Neural progenitor cell (in vitro differentiated cells): ENCODE measurements at regions not wholly inside any gene's neighbourhood (a gene's known extent, or its start where the extent isn't known, plus 50 kb on each side); places are given as distances from the start of the nearest gene placed in this dataset.

ENCODE experiments used
- DNase-seq: peaks from one replicate; pipeline ENCODE4 v3.0.0-alpha.2; 2016; ENCODE audit warnings: low spot score
- H2AFZ ChIP-seq: fragments of 200-600 bp; sonication (generic); replicated peaks from 2 replicates; pipeline ENCODE4 v1.6.1; 2016; ENCODE audit warnings: antibody characterized with exemption
- H3F3A ChIP-seq: fragments of 200-600 bp; sonication (generic); 2 replicates; pipeline ENCODE4 v1.6.1; 2016; ENCODE audit warnings: antibody characterized with exemption, low read depth
- H3K27ac ChIP-seq: fragments of 200-600 bp; sonication (generic); 2 replicates; pipeline ENCODE4 v1.5.1; 2016; ENCODE audit warnings: mild to moderate bottlenecking
- H3K27me3 ChIP-seq: fragments of 200-600 bp; sonication (generic); 2 replicates; pipeline ENCODE4 v1.6.1; 2016; ENCODE audit warnings: mild to moderate bottlenecking, moderate library complexity
- H3K36me3 ChIP-seq: fragments of 200-600 bp; sonication (generic); 2 replicates; pipeline ENCODE4 v1.5.1; 2016
- H3K4me1 ChIP-seq: fragments of 200-600 bp; sonication (generic); 2 replicates; pipeline ENCODE4 v1.6.1; 2016; ENCODE audit warnings: mixed run types
- H3K4me2 ChIP-seq: fragments of 200-600 bp; sonication (generic); 2 replicates; pipeline ENCODE4 v1.6.1; 2016
- H3K4me3 ChIP-seq: fragments of 200-600 bp; sonication (generic); 2 replicates; pipeline ENCODE4 v1.5.1; 2016
- H3K79me2 ChIP-seq: fragments of 200-600 bp; sonication (generic); 2 replicates; pipeline ENCODE4 v1.6.1; 2016; ENCODE audit warnings: low read depth
- H3K9ac ChIP-seq: fragments of 200-600 bp; sonication (generic); 2 replicates; pipeline ENCODE4 v1.6.1; 2016
- H3K9me3 ChIP-seq: fragments of 200-600 bp; sonication (generic); 2 replicates; pipeline ENCODE4 v1.5.1; 2016; ENCODE audit warnings: low read depth
- H4K20me1 ChIP-seq: fragments of 200-600 bp; sonication (generic); 2 replicates; pipeline ENCODE4 v1.6.1; 2016; ENCODE audit warnings: low read depth
- H3K27ac Mint-ChIP-seq: 3 replicates; pipeline ENCODE4 v1.8.0; 2021; ENCODE audit warnings: mixed read lengths
- H3K27me3 Mint-ChIP-seq: 2 replicates; pipeline ENCODE4 v1.8.0; 2022; ENCODE audit warnings: low read depth, mild to moderate bottlenecking, inconsistent platforms, moderate library complexity, mixed read lengths; ENCODE audit not compliant: insufficient read depth
- H3K36me3 Mint-ChIP-seq: 3 replicates; pipeline ENCODE4 v1.8.0; 2021; ENCODE audit warnings: mixed read lengths
- H3K4me1 Mint-ChIP-seq: 3 replicates; pipeline ENCODE4 v1.8.0; 2021; ENCODE audit warnings: mixed read lengths
- H3K4me3 Mint-ChIP-seq: 3 replicates; pipeline ENCODE4 v1.8.0; 2021; ENCODE audit warnings: mild to moderate bottlenecking, moderate library complexity, mixed read lengths
- H3K9me3 Mint-ChIP-seq: 3 replicates; pipeline ENCODE4 v1.8.0; 2020; ENCODE audit warnings: mixed read lengths
- EZH2 ChIP-seq: fragments of 200-600 bp; sonication (generic); IDR thresholded peaks from 2 replicates; pipeline ENCODE4 v1.6.1; 2017; ENCODE audit warnings: antibody characterized with exemption, mild to moderate bottlenecking, moderate library complexity
- EZH2phosphoT487 ChIP-seq: fragments of 200-600 bp; sonication (generic); IDR thresholded peaks from 2 replicates; pipeline ENCODE4 v1.6.1; 2017; ENCODE audit warnings: antibody characterized with exemption
- TF ChIP-seq, protein P1 (sequence below): fragments of 200-600 bp; sonication (generic); IDR thresholded peaks from 2 replicates; pipeline ENCODE4 v1.5.1; 2017; ENCODE audit warnings: antibody characterized with exemption, mild to moderate bottlenecking

DNA sequence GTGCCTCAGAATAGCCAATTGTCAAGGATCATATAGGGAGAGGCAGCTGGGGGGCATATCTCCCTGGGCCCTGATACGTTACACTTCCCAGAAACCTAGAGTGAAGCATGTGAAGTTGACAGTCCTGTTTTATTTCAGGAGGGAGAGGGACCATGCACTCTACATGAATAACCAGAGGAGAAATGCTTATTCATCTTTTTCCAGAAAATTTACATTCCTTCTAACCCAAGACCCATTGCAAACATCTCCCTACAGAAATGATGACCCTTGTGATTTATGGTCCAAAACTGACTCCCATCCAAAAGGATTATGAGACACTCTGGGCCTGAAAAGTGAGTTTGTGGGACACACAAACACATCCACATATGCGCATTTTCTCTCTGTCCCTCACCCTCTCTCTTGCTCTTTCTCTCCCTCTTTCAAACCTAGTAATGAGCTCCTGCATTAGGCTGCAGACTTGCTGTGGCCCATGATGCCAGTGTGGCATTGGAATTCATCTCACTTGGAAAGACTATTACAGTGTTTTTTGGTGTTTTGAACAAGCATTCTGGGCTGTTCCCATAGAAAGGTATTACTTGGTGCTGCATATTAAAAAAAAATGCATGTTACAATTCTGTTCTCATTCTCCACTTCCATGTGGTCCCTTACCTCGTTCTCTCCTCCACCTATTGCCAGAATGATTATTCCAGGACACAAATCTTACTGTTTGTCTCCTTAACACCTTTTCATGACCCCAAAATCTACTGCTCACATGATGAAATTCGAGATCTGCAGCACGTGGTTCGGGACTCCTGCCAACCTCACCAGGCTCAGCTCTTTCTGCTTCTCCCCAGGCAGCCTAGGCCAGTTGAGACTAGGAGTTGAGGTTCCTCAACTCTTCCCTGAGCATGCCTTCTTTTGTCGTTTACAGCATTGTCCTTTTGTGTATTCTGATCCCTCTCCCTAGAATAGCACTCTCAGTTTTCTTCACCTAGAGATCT is 451.3 kb upstream of the KLF4 start:
- Mint-ChIP-seq H3K4me1 (no peaks in the 10 kb centered on the region), H3K27ac (no peak overlapping the region), H3K27me3 (no peaks in the 10 kb centered on the region), H3K36me3 (no peaks in the 10 kb centered on the region), H3K9me3 (peaks cover 4% of the 10 kb centered on the region), H3K4me3 (no peak overlapping the region)
- Histone ChIP-seq H3K4me1 (no peaks in the 10 kb centered on the region), H2AFZ (no peak overlapping the region), H3K9me3 (no peaks in the 10 kb centered on the region), H4K20me1 (no peaks in the 10 kb centered on the region), H3K27ac (no peak overlapping the region), H3K27me3 (no peaks in the 10 kb centered on the region), H3K4me3 (no peak overlapping the region), H3K79me2 (no peaks in the 10 kb centered on the region), H3K9ac (no peak overlapping the region), H3K4me2 (no peak overlapping the region), H3F3A (no peaks in the 10 kb centered on the region), H3K36me3 (no peaks in the 10 kb centered on the region)
- DNase-seq: no peak
- TF ChIP-seq EZH2phosphoT487 (no peak), EZH2 (no peak)
- TF ChIP-seq, protein P1, sequence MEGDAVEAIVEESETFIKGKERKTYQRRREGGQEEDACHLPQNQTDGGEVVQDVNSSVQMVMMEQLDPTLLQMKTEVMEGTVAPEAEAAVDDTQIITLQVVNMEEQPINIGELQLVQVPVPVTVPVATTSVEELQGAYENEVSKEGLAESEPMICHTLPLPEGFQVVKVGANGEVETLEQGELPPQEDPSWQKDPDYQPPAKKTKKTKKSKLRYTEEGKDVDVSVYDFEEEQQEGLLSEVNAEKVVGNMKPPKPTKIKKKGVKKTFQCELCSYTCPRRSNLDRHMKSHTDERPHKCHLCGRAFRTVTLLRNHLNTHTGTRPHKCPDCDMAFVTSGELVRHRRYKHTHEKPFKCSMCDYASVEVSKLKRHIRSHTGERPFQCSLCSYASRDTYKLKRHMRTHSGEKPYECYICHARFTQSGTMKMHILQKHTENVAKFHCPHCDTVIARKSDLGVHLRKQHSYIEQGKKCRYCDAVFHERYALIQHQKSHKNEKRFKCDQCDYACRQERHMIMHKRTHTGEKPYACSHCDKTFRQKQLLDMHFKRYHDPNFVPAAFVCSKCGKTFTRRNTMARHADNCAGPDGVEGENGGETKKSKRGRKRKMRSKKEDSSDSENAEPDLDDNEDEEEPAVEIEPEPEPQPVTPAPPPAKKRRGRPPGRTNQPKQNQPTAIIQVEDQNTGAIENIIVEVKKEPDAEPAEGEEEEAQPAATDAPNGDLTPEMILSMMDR: no peak

DNA sequence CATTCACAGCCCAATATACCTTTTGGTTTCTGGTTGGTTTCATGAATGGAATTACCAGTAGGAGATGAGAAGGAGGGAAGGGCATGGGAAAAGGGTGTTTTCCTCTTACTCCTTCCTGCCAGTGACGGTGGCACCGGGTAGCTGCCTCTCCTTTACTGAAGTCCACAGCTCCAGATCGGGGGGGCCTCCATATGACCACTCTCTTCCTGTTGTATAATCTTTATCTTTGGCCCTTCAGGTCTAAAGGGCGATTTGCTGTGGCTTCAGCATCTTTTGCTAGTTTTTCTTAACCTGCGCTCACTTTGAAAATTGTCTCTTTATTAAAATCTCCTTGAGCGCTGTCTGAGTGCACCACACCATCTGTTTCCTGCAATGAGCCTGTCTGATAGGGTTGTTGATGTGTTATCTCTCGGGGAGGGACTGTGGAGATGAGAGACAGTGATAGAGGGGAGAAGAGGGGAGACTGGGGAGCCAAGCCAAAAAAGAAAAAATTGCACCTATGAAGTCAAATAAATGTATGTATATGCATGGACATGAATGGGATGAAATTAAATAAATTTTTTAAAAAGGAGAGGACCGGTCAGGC is 449.3 kb upstream of the KLF4 start:
- no peak overlapping the region for H3K27ac ChIP-seq
- no peak overlapping the region for H3K4me3 ChIP-seq
- Mint-ChIP-seq H3K9me3 (peaks cover 4% of the 10 kb centered on the region), H3K27ac (no peak overlapping the region), H3K36me3 (no peaks in the 10 kb centered on the region), H3K4me3 (no peak overlapping the region), H3K4me1 (no peaks in the 10 kb centered on the region), H3K27me3 (no peaks in the 10 kb centered on the region)
- DNase-seq: no peak
- H3K36me3 ChIP-seq: no peaks in the 10 kb centered on the region
- no peak overlapping the region for H3K4me2 ChIP-seq
- TF ChIP-seq EZH2phosphoT487 (no peak), EZH2 (no peak)
- TF ChIP-seq, protein P1: no peak
- H4K20me1 ChIP-seq: no peaks in the 10 kb centered on the region
- H3F3A ChIP-seq: no peaks in the 10 kb centered on the region
- H3K27me3 ChIP-seq: no peaks in the 10 kb centered on the region
- no peaks in the 10 kb centered on the region for H3K9me3 ChIP-seq
- no peaks in the 10 kb centered on the region for H3K4me1 ChIP-seq
- no peak overlapping the region for H3K9ac ChIP-seq
- H2AFZ ChIP-seq: no peak overlapping the region
- H3K79me2 ChIP-seq: no peaks in the 10 kb centered on the region

DNA sequence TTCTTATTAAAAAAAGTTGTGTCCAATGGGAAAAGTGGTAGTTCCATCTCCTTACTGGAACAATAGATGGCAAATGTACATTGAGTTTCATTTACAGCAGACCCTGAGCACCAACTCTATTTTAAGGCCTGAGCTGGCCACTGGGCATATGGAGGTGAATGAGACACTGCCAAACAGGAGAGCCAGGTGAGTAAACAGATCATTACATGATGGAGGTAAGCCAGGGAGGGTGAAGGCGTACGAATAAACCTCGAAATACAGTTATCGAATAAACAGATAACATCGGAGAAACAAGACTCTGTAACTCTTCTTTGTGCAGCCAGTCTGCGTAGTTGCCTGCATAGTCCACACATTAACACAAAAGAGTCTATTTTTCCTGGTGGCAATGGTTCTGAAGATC is 446.4 kb upstream of the KLF4 start:
- DNase-seq: no peak
- Histone ChIP-seq H3K9me3 (no peaks in the 10 kb centered on the region), H3K79me2 (no peaks in the 10 kb centered on the region), H3K4me2 (no peak overlapping the region), H3K9ac (no peak overlapping the region), H2AFZ (no peak overlapping the region), H3K4me1 (peaks cover 7% of the 10 kb centered on the region), H3F3A (no peaks in the 10 kb centered on the region), H3K4me3 (no peak overlapping the region), H3K36me3 (no peaks in the 10 kb centered on the region), H3K27ac (no peak overlapping the region), H4K20me1 (no peaks in the 10 kb centered on the region), H3K27me3 (no peaks in the 10 kb centered on the region)
- Mint-ChIP-seq H3K27me3 (no peaks in the 10 kb centered on the region), H3K27ac (no peak overlapping the region), H3K4me3 (no peak overlapping the region), H3K9me3 (peaks cover 4% of the 10 kb centered on the region), H3K36me3 (no peaks in the 10 kb centered on the region), H3K4me1 (no peaks in the 10 kb centered on the region)
- no peak for TF ChIP-seq EZH2
- TF ChIP-seq, protein P1: no peak
- no peak for TF ChIP-seq EZH2phosphoT487
